Neural cell (in vitro differentiated cells): ENCODE measurements at regions not wholly inside any gene's neighbourhood (a gene's known extent, or its start where the extent isn't known, plus 50 kb on each side); places are given as distances from the start of the nearest gene placed in this dataset.

ENCODE experiments used
- H2AFZ ChIP-seq: fragments of 200-600, 300-800 bp; sonication (generic), shearing (Covaris generic); 2 replicates; pipeline ENCODE4 v1.6.0; 2014; ENCODE audit warnings: low read depth, mild to moderate bottlenecking, antibody characterized with exemption, low read length, moderate library complexity
- H3F3A ChIP-seq: fragments of 200-600 bp; shearing (Covaris generic); 2 replicates; pipeline ENCODE4 v1.6.1; 2016; ENCODE audit warnings: mild to moderate bottlenecking, moderate library complexity, mixed read lengths, antibody characterized with exemption, low read length; ENCODE audit not compliant: insufficient read depth, poor library complexity, severe bottlenecking
- H3K27ac ChIP-seq: fragments of 200-600, 300-800 bp; sonication (generic), shearing (Covaris generic); 2 replicates; pipeline ENCODE4 v1.5.1; 2014; ENCODE audit warnings: mild to moderate bottlenecking, low read length, moderate library complexity
- H3K27me3 ChIP-seq: fragments of 300-800, 200-600 bp; sonication (generic), shearing (Covaris generic); 2 replicates; pipeline ENCODE4 v1.6.0; 2014; ENCODE audit warnings: mild to moderate bottlenecking, low read depth, low read length, moderate library complexity; ENCODE audit not compliant: insufficient read depth
- H3K36me3 ChIP-seq: fragments of 300-800, 200-600 bp; sonication (generic), shearing (Covaris generic); 2 replicates; pipeline ENCODE4 v1.5.1; 2014; ENCODE audit warnings: mild to moderate bottlenecking, antibody characterized with exemption, low read length, moderate library complexity; ENCODE audit not compliant: insufficient read depth
- H3K4me2 ChIP-seq: fragments of 300-800, 200-600 bp; sonication (generic), shearing (Covaris generic); 2 replicates; pipeline ENCODE4 v1.6.0; 2014; ENCODE audit warnings: mild to moderate bottlenecking, low read length
- H3K4me3 ChIP-seq: fragments of 300-800, 200-600 bp; sonication (generic), shearing (Covaris generic); 2 replicates; pipeline ENCODE4 v1.5.1; 2014; ENCODE audit warnings: mild to moderate bottlenecking, low read length, moderate library complexity
- H3K79me2 ChIP-seq: fragments of 200-600 bp; shearing (Covaris generic); replicated peaks from 2 replicates; pipeline ENCODE4 v1.6.0; 2014; ENCODE audit warnings: mild to moderate bottlenecking, low read length, moderate library complexity; ENCODE audit not compliant: insufficient read depth
- H3K9ac ChIP-seq: fragments of 300-800, 200-600 bp; sonication (generic), shearing (Covaris generic); 2 replicates; pipeline ENCODE4 v1.6.1; 2016; ENCODE audit warnings: mild to moderate bottlenecking, low read length, mixed read lengths
- H3K9me2 ChIP-seq: fragments of 200-600 bp; shearing (Covaris generic); 2 replicates; pipeline ENCODE4 v1.6.1; 2016; ENCODE audit warnings: mild to moderate bottlenecking, low read length, mixed read lengths; ENCODE audit not compliant: insufficient read depth
- H3K9me3 ChIP-seq: fragments of 200-600, 300-800 bp; sonication (generic), shearing (Covaris generic); 2 replicates; pipeline ENCODE4 v1.6.1; 2016; ENCODE audit warnings: mild to moderate bottlenecking, mixed run types, low read length, moderate library complexity, mixed read lengths
- H4K20me1 ChIP-seq: fragments of 200-600 bp; shearing (Covaris generic); 2 replicates; pipeline ENCODE4 v1.6.1; 2016; ENCODE audit warnings: mild to moderate bottlenecking, mixed run types; ENCODE audit not compliant: insufficient read depth
- EP300 ChIP-seq: fragments of 450-650 bp; conservative IDR thresholded peaks from 2 replicates; pipeline ENCODE4 v1.6.1; 2014; ENCODE audit warnings: antibody characterized with exemption, mild to moderate bottlenecking, moderate library complexity; ENCODE audit not compliant: poor library complexity, severe bottlenecking
- EZH2 ChIP-seq: fragments of 200-600, 300-800 bp; shearing (Covaris generic), sonication (generic); IDR thresholded peaks from 2 replicates; pipeline ENCODE4 v1.6.1; 2014; ENCODE audit warnings: antibody characterized with exemption, low read length, borderline replicate concordance, mild to moderate bottlenecking; ENCODE audit not compliant: insufficient read depth, poor library complexity, severe bottlenecking
- MXI1 ChIP-seq: fragments of 450-650 bp; conservative IDR thresholded peaks from 2 replicates; pipeline ENCODE4 v1.6.1; 2014; ENCODE audit warnings: antibody characterized with exemption, mild to moderate bottlenecking; ENCODE audit not compliant: poor library complexity, severe bottlenecking
- POLR2AphosphoS5 ChIP-seq: IDR thresholded peaks from 2 replicates; pipeline ENCODE4 v1.6.1; 2012
- RAD21 ChIP-seq: fragments of 450-650 bp; conservative IDR thresholded peaks from 2 replicates; pipeline ENCODE4 v1.6.1; 2014; ENCODE audit warnings: antibody characterized with exemption, mild to moderate bottlenecking, moderate library complexity
- SMC3 ChIP-seq: fragments of 450-650 bp; conservative IDR thresholded peaks from 2 replicates; pipeline ENCODE4 v1.6.1; 2014; ENCODE audit warnings: antibody characterized with exemption, mild to moderate bottlenecking, moderate library complexity; ENCODE audit not compliant: poor library complexity
- TAF1 ChIP-seq: IDR thresholded peaks from 2 replicates; pipeline ENCODE4 v1.6.1; 2012; ENCODE audit warnings: low read depth
- TF ChIP-seq, protein P1 (sequence below): IDR thresholded peaks from 2 replicates; pipeline ENCODE4 v1.6.1; 2012; ENCODE audit warnings: borderline replicate concordance
- TF ChIP-seq, protein P2 (sequence below): fragments of 450-650 bp; IDR thresholded peaks from 2 replicates; pipeline ENCODE4 v1.5.1; 2014; ENCODE audit warnings: antibody characterized with exemption, mild to moderate bottlenecking, moderate library complexity; ENCODE audit not compliant: poor library complexity, severe bottlenecking

GRCh38 chr13:111949311-111949710, 117.6 kb upstream of the SOX1 start:
- no peaks in the 10 kb centered on the region for H3K27me3 ChIP-seq
- H3K27ac ChIP-seq = no peak overlapping the region
- H2AFZ ChIP-seq = no peak overlapping the region
- H3K9me2 ChIP-seq = no peaks in the 10 kb centered on the region
- H3K79me2 ChIP-seq = no peaks in the 10 kb centered on the region
- no peak overlapping the region for H3K9ac ChIP-seq
- no peak overlapping the region for H3K4me2 ChIP-seq
- no peaks in the 10 kb centered on the region for H3F3A ChIP-seq
- no peak overlapping the region for H3K4me3 ChIP-seq
- H3K9me3 ChIP-seq = no peaks in the 10 kb centered on the region
- no peaks in the 10 kb centered on the region for H3K36me3 ChIP-seq
- H4K20me1 ChIP-seq = no peaks in the 10 kb centered on the region
- TF ChIP-seq MXI1 (no peak), POLR2AphosphoS5 (no peak), EP300 (no peak), TAF1 (no peak), EZH2 (no peak), SMC3 (no peak), RAD21 (no peak)
- TF ChIP-seq, protein P1, sequence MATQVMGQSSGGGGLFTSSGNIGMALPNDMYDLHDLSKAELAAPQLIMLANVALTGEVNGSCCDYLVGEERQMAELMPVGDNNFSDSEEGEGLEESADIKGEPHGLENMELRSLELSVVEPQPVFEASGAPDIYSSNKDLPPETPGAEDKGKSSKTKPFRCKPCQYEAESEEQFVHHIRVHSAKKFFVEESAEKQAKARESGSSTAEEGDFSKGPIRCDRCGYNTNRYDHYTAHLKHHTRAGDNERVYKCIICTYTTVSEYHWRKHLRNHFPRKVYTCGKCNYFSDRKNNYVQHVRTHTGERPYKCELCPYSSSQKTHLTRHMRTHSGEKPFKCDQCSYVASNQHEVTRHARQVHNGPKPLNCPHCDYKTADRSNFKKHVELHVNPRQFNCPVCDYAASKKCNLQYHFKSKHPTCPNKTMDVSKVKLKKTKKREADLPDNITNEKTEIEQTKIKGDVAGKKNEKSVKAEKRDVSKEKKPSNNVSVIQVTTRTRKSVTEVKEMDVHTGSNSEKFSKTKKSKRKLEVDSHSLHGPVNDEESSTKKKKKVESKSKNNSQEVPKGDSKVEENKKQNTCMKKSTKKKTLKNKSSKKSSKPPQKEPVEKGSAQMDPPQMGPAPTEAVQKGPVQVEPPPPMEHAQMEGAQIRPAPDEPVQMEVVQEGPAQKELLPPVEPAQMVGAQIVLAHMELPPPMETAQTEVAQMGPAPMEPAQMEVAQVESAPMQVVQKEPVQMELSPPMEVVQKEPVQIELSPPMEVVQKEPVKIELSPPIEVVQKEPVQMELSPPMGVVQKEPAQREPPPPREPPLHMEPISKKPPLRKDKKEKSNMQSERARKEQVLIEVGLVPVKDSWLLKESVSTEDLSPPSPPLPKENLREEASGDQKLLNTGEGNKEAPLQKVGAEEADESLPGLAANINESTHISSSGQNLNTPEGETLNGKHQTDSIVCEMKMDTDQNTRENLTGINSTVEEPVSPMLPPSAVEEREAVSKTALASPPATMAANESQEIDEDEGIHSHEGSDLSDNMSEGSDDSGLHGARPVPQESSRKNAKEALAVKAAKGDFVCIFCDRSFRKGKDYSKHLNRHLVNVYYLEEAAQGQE = no peak
- TF ChIP-seq, protein P2, sequence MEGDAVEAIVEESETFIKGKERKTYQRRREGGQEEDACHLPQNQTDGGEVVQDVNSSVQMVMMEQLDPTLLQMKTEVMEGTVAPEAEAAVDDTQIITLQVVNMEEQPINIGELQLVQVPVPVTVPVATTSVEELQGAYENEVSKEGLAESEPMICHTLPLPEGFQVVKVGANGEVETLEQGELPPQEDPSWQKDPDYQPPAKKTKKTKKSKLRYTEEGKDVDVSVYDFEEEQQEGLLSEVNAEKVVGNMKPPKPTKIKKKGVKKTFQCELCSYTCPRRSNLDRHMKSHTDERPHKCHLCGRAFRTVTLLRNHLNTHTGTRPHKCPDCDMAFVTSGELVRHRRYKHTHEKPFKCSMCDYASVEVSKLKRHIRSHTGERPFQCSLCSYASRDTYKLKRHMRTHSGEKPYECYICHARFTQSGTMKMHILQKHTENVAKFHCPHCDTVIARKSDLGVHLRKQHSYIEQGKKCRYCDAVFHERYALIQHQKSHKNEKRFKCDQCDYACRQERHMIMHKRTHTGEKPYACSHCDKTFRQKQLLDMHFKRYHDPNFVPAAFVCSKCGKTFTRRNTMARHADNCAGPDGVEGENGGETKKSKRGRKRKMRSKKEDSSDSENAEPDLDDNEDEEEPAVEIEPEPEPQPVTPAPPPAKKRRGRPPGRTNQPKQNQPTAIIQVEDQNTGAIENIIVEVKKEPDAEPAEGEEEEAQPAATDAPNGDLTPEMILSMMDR = no peak

GRCh38 chr13:111950697-111951096, 116.3 kb upstream of the SOX1 start:
- H2AFZ ChIP-seq = no peak overlapping the region
- no peaks in the 10 kb centered on the region for H3K79me2 ChIP-seq
- H3K9me3 ChIP-seq = no peaks in the 10 kb centered on the region
- no peak overlapping the region for H3K27ac ChIP-seq
- no peaks in the 10 kb centered on the region for H3K27me3 ChIP-seq
- no peaks in the 10 kb centered on the region for H3F3A ChIP-seq
- H3K4me3 ChIP-seq = no peak overlapping the region
- H3K36me3 ChIP-seq = no peaks in the 10 kb centered on the region
- TF ChIP-seq EP300 = no peak
- TF ChIP-seq MXI1 = no peak
- no peak for TF ChIP-seq POLR2AphosphoS5
- TF ChIP-seq SMC3 = no peak
- TF ChIP-seq, protein P1 = no peak
- no peak for TF ChIP-seq EZH2
- TF ChIP-seq TAF1 = no peak
- no peak for TF ChIP-seq RAD21
- TF ChIP-seq, protein P2 = no peak
- H3K4me2 ChIP-seq = no peak overlapping the region
- H3K9me2 ChIP-seq = no peaks in the 10 kb centered on the region
- H4K20me1 ChIP-seq = no peaks in the 10 kb centered on the region
- no peak overlapping the region for H3K9ac ChIP-seq
